ENCODE measurements at regions not wholly inside any gene's neighbourhood (a gene's known extent, or its start where the extent isn't known, plus 50 kb on each side); places are given as distances from the start of the nearest gene placed in this dataset.

DNA sequence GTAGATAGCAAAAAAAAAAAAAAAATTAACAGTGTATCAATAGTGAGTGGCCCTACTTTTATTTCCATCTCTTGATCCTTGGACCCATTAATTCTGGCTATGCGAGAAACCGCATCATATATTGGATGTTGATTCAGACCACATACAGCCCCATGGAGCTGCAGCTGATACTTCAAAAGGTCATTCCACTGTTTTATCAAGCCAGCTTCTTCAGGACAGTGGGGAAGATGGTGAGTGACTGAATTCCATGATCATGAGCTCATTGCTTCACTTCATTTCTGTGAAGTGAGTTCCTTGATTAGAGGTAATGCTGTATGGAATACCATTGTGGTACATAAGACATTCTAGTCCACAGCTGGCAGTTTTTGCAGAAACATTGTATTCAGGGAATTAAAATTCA is 222.9 kb upstream of the MEF2C start:
- Histone ChIP-seq H3K79me1 (ENCODE audit: low read depth in 1 of 2, low read length in 2 of 2) (no peaks in the 10 kb centered on the region), H3K9me1 (ENCODE audit: insufficient read depth, low read length) (no peaks in the 10 kb centered on the region), H3K56ac (ENCODE audit: extremely low read depth, insufficient read depth, low read length) (no peak overlapping the region), H3K27ac (ENCODE audit: insufficient read depth, low read length) (no peak overlapping the region), H3K14ac (replicated peaks; ENCODE audit: low read depth, low read length) (no peak overlapping the region), H2BK5ac (ENCODE audit: low read depth, low read length, poor library complexity, severe bottlenecking) (no peak overlapping the region), H3K4me1 (ENCODE audit: control insufficient read depth, insufficient read depth, low read length) (no peaks in the 10 kb centered on the region), H3K9me3 (ENCODE audit: control insufficient read depth, insufficient read depth, low read length) (no peaks in the 10 kb centered on the region), H2BK20ac (ENCODE audit: low read depth, low read length) (no peak overlapping the region), H4K20me1 (ENCODE audit: insufficient read depth, low read length) (no peaks in the 10 kb centered on the region), H2AK9ac (replicated peaks; ENCODE audit: low read depth, low read length, poor library complexity) (no peak overlapping the region), H3K9ac (ENCODE audit: low read depth, low read length) (no peak overlapping the region), H4K8ac (ENCODE audit: low read depth in 2 of 2, low read length in 2 of 2) (no peak overlapping the region), H3K4ac (ENCODE audit: low read depth, low read length) (no peak overlapping the region), H3K18ac (ENCODE audit: low read depth, low read length) (no peak overlapping the region), H3K4me3 (ENCODE audit: insufficient read depth, low read depth, low read length) (no peak overlapping the region), H4K91ac (ENCODE audit: insufficient read depth, low read depth, low read length) (no peak overlapping the region), H3K23ac (ENCODE audit: low read depth, low read length) (no peak overlapping the region), H2BK120ac (ENCODE audit: low read depth, low read length) (no peak overlapping the region), H3K4me2 (ENCODE audit: low read depth, low read length) (no peak overlapping the region), H3K36me3 (ENCODE audit: control insufficient read depth, insufficient read depth, low read length) (no peaks in the 10 kb centered on the region), H2AK5ac (ENCODE audit: low read depth, low read length) (no peak overlapping the region), H4K5ac (ENCODE audit: low read depth, low read length) (no peak overlapping the region), H2BK15ac (ENCODE audit: low read depth, low read length) (no peak overlapping the region), H2AFZ (replicated peaks; ENCODE audit: low read length, poor library complexity) (no peak overlapping the region), H3K27me3 (ENCODE audit: control insufficient read depth, insufficient read depth, low read length) (no peaks in the 10 kb centered on the region)
- intact Hi-C loops (cut with micrococcal nuclease) = no loop called here
- CTCF ChIA-PET = no interaction called here
- TF ChIP-seq MAFK (IDR thresholded peaks at IDR 0.05; ENCODE audit: low read depth, low read length) = no peak
- no peak for TF ChIP-seq FOS (IDR thresholded peaks at IDR 0.05; ENCODE audit: low read depth, low read length)
- TF ChIP-seq NFE2L2 (IDR thresholded peaks at IDR 0.05; ENCODE audit: low read depth, low read length) = no peak
- TF ChIP-seq, protein P1, sequence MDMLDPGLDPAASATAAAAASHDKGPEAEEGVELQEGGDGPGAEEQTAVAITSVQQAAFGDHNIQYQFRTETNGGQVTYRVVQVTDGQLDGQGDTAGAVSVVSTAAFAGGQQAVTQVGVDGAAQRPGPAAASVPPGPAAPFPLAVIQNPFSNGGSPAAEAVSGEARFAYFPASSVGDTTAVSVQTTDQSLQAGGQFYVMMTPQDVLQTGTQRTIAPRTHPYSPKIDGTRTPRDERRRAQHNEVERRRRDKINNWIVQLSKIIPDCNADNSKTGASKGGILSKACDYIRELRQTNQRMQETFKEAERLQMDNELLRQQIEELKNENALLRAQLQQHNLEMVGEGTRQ (IDR thresholded peaks at IDR 0.05; ENCODE audit: low read depth, low read length) = no peak
- TF ChIP-seq, protein P2, sequence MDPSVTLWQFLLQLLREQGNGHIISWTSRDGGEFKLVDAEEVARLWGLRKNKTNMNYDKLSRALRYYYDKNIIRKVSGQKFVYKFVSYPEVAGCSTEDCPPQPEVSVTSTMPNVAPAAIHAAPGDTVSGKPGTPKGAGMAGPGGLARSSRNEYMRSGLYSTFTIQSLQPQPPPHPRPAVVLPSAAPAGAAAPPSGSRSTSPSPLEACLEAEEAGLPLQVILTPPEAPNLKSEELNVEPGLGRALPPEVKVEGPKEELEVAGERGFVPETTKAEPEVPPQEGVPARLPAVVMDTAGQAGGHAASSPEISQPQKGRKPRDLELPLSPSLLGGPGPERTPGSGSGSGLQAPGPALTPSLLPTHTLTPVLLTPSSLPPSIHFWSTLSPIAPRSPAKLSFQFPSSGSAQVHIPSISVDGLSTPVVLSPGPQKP (IDR thresholded peaks at IDR 0.05; ENCODE audit: borderline replicate concordance, low read depth, low read length) = no peak
- ATAC-seq (ENCODE audit: low read depth) (no peak), DNase-seq (no peak)
- dilution Hi-C loops (cut with HindIII; ENCODE audit: low sequenced_read_pairs, unreplicated experiment) = no loop called here
- WGBS, 2 experiments (ENCODE audit: extremely low coverage in 2 of 2, insufficient read length in 1 of 2) = no CpG with 5 or more reads among the region's 2 CpGs
- POLR2A ChIA-PET (ENCODE audit: unreplicated experiment) = no interaction called here
- in situ Hi-C loops (cut with MboI; ENCODE audit: low sequenced_read_pairs) = no loop called here
- no TSS peak for BruUV-seq (replicated peaks)
